OCI-M1 (cell line): ENCODE measurements at regions not wholly inside any gene's neighbourhood (a gene's known extent, or its start where the extent isn't known, plus 50 kb on each side); places are given as distances from the start of the nearest gene placed in this dataset.
"Not testable (repeated sequence)": the region's sequence is repeated elsewhere in the genome, so short reads cannot be mapped to it uniquely, and the experiment has no call there.

ENCODE experiments used
- DNase-seq: peaks from one replicate; lab custom pipeline; 2025; lab: John Stamatoyannopoulos, UW

GRCh38 chr9:71273613-71274012 lies 152.2 kb upstream of the TRPM3 start:
- no peak for DNase-seq

GRCh38 chr9:71271602-71272001 lies 150.2 kb upstream of the TRPM3 start:
- no peak for DNase-seq

- DNase-seq = no peak
Measured at GRCh38 chr9:71270554-71270953, 149.1 kb upstream of the TRPM3 start.

- no peak for DNase-seq
Measured at GRCh38 chr9:71269859-71270258, 148.4 kb upstream of the TRPM3 start.

GRCh38 chr9:71268871-71269635 lies 147.6 kb upstream of the TRPM3 start:
- DNase-seq = no peak

- no peak for DNase-seq
Measured at GRCh38 chr9:71263451-71263850, 142.0 kb upstream of the TRPM3 start.

- DNase-seq = not testable (repeated sequence)
Measured at GRCh38 chr9:71260419-71260818, 139.0 kb upstream of the TRPM3 start.

- DNase-seq = no peak
Measured at GRCh38 chr9:71254592-71255277, 133.3 kb upstream of the TRPM3 start.

- DNase-seq = no peak
Measured at GRCh38 chr9:71253011-71253410, 131.6 kb upstream of the TRPM3 start.

GRCh38 chr9:71250581-71250980 lies 129.2 kb upstream of the TRPM3 start:
- DNase-seq = no peak

GRCh38 chr9:71249729-71250317 lies 128.4 kb upstream of the TRPM3 start:
- peak; percentile 87 for DNase-seq

GRCh38 chr9:71245651-71246050 lies 124.2 kb upstream of the TRPM3 start:
- no peak for DNase-seq

GRCh38 chr9:71243951-71244350 lies 122.5 kb upstream of the TRPM3 start:
- no peak for DNase-seq

GRCh38 chr9:71242081-71242480 lies 120.7 kb upstream of the TRPM3 start:
- DNase-seq = no peak

GRCh38 chr9:71237051-71237450 lies 115.6 kb upstream of the TRPM3 start:
- no peak for DNase-seq

GRCh38 chr9:71233646-71234045 lies 112.2 kb upstream of the TRPM3 start:
- no peak for DNase-seq

- no peak for DNase-seq
Measured at GRCh38 chr9:71223953-71224538, 102.6 kb upstream of the TRPM3 start.

- DNase-seq = no peak
Measured at GRCh38 chr9:71218774-71219173, 97.4 kb upstream of the TRPM3 start.

- no peak for DNase-seq
Measured at GRCh38 chr9:71213633-71214032, 92.2 kb upstream of the TRPM3 start.

GRCh38 chr9:71210326-71210725 lies 88.9 kb upstream of the TRPM3 start:
- DNase-seq = peak; percentile 29

GRCh38 chr9:71209890-71210289 lies 88.5 kb upstream of the TRPM3 start:
- no peak for DNase-seq

- no peak for DNase-seq
Measured at GRCh38 chr9:71202931-71203330, 81.5 kb upstream of the TRPM3 start.

- DNase-seq = no peak
Measured at GRCh38 chr9:71191708-71192107, 70.3 kb upstream of the TRPM3 start.
